Suppressor macrophage treated with lipopolysaccharide for 4 hours (primary cell): ENCODE measurements at regions not wholly inside any gene's neighbourhood (a gene's known extent, or its start where the extent isn't known, plus 50 kb on each side); places are given as distances from the start of the nearest gene placed in this dataset.

Source experiments
- DNase-seq: peaks from one replicate; pipeline ENCODE4 v3.0.0-alpha.2; 2020

DNA sequence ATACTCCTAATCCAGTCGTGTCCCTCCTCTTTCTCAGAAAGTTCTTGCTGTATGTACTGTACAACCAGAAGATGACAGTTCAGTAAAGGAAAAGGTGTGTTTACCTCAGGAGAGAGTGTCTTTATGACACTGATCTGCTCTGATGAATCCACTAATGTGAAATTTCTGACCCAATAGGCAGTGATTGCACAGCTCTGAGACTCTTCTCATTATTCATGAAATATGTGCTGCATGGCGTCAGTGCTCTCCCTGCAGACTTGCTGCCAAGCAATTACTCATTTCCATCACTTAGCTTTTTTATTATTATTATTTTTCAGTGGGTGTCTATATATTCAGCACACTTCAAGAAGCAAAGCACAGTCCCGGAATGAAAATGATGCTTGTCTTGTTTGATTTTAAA, 389.0 kb downstream of the RASEF start:
- DNase-seq, result no peak

DNA sequence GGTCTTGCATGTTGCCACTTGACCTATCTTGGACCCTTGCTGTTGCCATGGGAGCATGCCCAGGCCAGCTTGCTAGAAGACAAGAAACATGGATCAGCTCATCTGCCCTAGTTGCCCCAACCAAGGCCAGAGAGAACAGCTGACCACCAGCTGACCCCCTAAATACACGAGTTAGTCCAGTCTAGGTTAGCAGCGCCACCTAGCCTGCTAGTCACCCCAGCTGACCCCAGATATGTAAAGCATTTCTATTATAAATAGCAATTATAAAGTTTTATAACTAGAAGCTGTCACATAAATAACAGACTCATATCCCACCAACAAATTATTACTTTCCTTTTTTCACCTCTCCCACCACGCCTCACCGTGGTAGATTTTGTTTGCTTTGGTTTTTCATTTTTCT, 387.8 kb downstream of the RASEF start:
- DNase-seq, result no peak

DNA sequence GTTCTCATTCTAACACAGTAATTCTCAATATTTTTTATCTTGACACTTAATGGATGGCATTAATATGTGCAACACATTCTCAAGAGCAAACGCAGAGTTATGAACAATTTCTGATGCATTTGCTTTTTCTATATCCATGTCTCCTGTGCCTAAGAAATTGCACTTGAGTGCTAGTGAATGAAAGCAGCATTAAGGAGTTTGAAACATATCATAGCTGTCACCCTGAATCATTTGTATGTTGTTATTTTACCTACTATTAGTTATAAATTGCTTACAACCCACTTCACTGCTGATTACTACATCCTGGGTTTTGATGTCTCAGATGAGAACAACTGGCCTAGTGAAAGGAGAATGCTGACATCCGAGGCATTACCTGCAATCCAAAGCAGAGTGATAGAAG, 387.3 kb downstream of the RASEF start:
- no peak for DNase-seq

DNA sequence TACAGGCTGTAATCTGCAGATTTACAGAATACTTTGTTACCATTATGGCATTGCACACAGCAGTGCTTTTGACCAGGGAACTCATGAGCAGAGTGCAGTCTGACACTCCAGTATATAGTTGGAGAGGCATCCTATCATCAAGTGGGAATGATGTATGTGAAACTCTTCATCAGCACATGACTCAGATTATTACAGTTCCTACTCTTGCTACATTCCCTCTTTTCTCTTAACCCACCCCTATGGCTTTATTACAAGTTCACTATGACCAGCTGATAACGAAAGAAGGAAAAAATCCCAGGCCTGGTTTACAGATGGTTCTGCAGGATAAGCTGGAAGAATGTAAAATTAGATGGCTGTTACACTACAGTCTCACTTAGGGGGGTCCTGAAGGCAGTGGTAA, 385.9 kb downstream of the RASEF start:
- DNase-seq, result no peak

DNA sequence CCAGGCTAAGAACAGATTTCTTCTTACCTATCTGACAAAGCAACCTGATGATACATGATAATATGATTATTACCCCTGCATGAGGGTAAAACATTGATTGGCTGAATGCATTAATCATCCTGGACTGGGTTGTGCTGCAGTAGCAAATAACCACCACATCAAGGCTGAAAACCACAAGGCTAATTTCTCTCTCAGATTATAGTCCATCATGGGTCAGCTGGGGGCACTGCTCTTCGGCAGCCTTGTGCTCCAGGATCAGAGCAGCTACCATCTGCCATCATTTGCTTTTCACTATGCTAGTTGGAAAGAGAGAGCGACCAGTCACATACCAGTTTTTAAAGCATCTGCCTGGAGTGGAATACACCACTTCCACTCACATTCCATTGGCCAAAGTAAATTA, 383.5 kb downstream of the RASEF start:
- no peak for DNase-seq

DNA sequence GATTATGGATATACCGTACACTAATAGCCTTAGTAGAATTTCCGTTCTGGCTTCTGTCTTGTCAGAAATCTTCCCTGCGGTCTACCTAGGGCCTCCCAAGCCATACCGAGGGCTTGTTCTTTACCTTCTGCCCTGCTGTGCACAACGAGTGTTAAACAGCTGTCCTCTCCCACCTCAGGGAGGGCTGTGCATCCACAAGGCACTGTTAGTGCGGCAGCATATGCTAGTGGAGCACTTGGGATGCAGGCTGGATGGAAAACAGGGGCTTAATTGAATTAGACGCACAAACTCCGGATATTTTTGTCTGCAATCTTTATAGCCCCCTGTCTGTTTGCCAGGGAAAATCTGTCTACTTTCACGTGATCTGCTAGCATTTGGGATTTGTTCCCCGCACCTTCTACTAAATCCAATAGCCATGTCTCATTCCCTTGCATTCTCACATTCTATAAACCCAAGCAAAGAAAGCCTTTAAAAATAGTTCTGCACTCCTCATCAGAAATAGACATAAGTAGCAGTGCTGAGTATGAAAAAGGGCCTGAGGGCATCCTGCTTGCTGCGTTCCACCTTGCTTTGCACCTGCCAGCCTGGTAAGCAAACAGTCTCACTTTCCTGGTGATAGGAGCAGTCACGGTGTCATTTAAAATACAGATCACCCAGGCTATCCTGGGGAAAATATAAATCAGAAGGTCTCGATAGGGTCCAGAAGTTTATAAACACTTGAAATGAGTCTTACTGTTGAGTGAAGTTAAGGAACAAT, 382.6 kb downstream of the RASEF start:
- DNase-seq, result no peak

DNA sequence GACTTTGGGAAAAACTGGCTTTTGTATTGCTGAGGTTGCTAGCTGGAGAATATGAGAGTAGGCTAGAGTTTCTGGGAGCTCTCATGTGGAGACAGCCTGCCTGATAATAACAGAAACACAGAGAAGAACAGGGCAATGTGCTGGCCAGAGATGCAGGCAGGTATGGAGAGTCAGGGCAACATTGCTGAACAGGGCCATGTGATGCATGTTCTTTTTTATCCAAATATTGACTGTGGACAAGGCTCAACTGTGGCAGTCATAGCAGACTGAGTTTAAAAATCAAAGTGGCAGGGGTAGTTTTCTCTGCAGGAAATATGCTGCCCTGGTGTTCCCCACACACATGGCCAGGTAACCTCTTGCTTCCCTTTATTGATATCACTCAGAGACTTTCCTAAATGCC, 381.1 kb downstream of the RASEF start:
- no peak for DNase-seq

DNA sequence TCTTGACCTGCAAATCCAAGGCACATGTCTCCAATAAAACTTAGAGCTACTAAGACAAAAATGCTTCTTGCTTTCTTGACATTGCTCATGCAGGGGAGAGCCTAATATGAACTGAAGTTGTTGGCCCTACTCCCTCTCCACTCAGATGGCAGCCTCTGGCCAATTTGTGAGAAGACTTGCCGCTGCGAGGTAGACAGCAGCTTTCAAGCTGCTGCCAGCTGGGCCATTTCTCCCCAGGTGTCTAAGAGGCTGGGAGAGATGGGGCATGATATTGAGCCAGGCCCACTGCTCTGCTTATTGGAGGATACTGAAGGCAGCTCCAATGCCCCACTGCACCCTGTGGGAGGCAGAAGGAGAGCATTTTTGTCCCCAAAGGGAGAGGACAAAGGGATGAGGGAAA, 380.5 kb downstream of the RASEF start:
- no peak for DNase-seq

DNA sequence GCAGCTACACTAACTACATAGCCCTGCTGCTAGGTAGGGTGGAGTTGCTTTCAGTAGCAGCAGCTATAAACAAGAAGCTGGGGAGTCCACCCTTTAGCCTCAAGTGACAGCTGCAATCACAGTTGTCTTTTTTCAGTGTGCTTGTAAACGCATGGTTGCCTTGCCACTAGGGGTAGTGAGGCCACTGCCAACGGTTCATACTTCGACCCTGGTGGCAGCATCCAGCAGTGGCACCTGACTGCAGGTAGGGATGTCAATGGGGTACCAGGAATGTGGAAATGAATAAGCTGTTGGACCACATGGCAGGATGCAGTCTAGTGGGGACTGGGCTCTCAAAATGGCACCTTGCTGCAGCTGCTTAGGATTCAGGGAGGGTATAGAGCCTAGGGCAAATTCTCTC, 367.2 kb downstream of the RASEF start:
- no peak for DNase-seq

DNA sequence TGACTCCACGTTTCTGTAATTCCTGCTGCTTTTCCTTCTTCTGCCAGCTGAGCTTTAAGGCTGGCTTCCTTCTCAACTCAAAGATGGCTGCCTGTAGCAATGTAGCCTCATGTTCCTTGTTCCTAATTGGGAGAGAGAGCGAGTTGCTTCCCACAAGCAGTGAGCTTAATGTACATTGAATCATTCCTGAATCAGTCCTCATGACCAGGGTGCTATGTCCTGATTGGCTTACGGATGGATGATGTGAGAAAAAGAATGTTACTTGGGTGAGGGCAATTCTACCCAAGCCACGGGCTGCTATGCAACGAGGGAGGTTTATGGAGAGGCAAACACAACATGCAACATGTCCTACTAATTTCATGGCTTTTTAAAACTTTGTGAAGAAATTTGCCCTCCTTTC, 356.2 kb downstream of the RASEF start:
- DNase-seq, result no peak

DNA sequence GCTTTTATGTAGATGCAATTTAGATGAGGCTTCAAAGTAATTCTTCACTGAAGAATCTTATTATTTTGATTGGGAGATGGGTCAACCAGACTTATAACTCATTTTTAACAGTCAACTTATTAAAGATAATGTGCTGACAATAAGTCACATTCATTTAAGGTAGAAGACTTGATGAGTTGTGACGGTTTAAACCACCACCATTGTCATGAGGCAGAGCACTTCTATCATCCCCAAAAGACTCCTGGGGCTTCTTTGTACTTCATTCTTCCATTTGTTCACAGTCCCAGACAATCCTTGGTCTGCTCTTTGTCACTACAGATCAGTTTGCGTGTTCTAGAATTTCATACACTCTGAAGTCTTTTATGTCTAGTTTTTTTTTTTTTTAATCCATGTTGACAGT, 346.1 kb downstream of the RASEF start:
- no peak for DNase-seq

DNA sequence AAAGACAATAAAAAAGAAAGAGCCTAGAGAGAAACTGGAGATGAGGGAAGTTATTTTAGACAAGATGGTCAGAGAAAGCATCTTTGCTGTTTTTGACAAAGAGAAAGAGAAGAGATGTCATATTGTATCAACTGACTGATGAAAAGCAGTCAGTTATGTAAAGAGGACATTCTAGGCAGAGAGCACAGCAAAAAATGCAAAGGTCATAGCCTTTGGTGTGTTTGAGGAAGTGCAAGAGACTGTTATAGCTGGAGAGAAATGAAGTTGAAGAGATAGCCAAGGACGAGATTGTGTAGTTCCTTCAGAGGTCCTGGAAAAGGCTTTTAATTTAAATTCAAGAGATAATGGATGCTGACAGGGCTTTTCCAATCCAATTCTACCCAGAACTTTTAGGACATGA, 342.4 kb downstream of the RASEF start:
- no peak for DNase-seq

DNA sequence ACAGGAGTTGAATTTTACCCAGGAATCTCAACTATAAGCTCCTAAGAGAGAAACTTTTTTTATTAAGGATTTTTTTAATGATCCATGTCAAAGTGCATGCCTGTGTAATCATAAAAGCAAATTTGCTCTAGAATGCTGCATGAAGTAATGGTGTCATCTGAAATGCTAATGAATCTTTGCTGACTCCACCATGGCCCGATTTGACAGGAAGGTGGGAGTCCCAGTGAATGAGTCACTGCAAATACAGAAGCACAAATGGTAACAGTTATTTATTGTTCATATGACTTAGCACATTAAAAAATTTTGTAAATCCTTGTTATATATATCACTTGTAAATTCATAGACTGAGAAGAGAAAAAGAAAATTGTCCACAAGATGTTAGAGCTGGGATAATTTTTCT, 341.3 kb downstream of the RASEF start:
- peak; percentile 37 for DNase-seq

DNA sequence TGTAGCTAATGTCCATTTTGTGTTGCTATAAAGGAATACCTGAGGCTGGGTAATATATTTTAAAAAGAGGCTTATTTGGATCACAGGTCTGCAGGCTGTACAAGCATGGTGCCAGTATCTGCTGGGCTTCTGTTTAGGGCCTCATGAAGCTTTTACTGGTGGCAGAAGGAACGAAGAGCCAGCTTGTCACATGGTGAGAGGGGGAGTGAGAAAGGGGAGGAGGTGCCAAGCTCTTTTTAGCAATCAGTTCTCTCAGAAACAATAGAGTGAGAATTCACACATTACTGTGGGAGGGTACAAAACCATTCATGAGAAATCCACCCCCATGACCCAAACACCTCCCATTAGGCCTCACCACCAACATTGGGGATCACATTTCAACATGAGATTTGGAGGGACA, 340.9 kb downstream of the RASEF start:
- no peak for DNase-seq

DNA sequence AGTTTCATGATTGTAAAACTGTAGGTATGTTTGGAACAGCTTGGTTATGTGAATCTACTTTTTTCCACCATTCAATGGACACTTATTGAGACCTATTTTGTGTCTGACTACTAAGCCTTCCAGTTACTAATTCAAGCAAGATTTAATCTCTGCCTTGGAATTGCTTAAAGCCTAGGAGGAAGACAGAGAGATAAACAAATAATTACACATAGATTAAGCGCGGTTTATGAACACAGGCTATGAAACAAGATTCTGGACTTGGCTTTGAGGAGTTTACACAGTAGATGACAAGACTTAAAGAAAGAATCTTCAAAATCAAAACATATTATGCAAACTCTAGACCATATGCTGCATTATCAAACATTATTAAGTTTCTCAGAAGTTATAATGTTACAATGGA, 340.4 kb downstream of the RASEF start:
- no peak for DNase-seq

DNA sequence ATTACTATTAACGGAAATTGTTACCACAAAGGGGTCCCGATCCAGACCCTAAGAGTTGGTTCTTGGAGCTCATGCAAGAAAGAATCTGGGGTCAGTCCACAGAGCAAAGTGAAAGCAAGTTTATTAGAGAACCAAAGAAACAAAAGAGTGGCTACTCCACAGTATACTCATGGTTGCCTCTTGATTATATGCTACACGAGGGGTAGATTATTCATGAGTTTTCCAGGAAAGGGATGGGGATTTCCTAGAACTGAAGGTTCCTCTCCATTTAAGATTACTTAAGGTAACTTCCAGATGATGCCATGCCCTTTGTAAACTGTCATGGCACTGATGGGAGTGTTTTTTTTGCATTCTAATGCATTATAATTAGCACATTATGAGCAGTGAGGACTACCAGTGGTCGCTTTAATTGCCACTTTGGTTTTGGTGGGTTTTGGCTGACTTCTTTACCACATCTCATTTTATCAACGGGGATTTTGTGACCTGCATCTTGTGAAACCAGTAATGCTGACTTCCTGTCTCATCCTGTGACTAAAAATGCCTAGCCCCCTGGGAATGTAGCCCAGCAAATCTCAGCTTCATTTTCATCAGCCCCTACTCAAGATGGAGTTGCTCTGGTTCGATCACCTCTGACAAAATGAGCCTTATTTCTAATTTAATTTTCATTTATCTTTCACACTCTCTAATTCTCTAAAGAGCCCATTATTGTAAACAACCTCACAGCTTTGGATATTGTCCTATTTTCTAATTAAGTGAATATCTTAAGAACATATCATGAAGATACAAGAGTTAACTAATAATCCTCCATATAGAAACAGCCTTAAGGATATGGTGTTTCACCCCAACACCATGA, 336.3 kb downstream of the RASEF start:
- peak; percentile 4 for DNase-seq

DNA sequence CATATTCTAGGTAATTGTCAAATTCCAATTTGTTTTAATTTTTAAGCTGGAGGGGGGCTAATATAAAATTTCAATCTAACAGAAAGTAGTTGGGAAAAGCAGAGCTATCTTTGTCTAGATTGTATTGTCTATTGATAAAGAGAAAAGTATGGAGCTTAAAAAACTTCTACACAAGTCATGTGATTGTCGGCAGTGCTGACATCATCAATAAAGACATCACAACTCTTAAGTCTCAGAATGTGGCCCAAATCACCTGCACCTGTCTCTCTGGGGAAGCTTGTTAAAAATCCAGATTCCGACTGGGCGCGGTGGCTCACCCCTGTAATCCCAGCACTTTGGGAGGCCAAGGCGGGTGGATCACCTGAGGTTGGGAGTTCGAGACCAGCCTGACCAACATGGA, 333.8 kb downstream of the RASEF start:
- DNase-seq, result no peak

DNA sequence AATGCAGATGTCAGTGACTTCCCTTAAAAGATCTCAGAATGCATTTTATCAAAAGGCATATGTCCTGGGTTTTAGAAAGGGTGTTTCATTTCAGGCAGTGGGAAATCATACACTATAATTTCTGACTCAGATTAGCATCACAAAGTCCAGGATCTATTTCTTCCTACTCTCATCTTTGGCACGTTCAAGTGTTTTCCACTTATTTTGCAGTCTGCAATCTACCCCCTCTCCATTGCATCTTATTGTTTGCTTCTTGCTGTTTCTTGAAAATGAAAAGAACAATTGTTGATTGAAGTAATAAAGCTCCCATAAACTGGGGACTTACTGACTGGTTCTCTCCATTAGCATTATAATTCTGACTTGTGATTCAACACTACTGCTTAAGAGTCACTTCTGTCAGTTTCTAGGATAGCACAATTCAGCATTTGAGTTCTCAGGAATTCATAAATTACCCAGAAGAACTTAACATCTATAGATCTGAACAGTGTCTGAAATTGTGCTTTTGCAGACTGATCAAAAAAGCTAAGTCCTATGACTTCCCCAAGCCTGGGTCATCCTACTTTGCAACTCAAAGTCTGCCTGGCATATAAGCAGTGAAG, 332.9 kb downstream of the RASEF start:
- DNase-seq, result no peak

DNA sequence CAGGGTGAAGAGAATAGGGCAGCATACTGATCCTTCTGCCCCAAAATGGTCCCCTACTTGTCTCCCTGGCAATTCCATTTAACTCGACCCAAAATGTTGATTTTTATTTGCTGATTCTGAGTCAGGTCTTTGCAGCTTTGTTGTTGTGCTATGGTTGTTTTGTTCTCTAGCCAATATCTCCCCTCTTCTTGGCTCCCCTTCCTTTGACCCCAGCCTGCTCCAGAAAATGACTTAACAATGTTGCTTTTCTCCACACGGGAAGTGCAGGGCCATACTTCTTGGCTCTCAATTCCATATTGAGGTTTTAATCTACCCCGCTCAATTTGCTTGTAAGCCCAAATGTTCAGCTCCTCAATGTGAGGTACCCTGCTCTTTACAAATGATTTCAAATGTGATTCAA, 330.0 kb downstream of the RASEF start:
- no peak for DNase-seq

DNA sequence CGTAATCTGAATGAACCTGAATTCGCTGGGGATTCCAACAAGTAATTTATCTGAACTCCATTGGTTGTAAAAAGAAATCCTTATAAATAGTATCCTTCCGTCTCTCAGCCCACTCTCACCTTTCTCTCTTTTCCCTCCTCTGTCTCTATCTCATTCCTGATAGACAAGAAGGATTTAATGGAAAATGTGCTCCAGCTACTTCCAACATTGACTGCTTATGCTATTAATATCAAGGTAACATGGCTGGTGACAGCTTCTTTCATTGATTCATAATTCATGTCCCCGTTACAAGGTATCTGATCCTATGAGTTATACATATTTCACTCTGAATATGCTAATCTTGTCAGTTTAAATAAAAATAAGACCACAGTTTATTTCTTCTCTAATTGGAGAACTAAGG, 326.8 kb downstream of the RASEF start:
- no peak for DNase-seq

DNA sequence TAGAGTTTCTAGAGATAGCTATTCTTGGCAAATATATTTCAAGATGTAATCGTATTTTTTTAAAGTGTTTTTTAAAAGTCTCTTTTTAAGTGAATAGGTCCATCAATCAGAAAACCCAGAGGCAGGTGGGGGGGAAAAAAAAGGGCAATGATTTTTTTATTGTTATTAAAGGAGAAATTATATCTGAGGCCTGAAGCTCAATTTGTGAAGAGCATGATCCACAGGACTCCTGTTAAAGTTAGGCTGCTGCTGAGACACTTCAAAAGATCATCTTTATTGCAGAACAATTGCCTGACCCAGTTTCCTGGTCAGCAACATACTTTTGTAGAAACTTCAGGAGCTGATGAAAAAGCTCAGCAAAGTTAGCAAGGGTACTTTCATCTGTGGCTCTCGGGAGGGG, 326.2 kb downstream of the RASEF start:
- no peak for DNase-seq

DNA sequence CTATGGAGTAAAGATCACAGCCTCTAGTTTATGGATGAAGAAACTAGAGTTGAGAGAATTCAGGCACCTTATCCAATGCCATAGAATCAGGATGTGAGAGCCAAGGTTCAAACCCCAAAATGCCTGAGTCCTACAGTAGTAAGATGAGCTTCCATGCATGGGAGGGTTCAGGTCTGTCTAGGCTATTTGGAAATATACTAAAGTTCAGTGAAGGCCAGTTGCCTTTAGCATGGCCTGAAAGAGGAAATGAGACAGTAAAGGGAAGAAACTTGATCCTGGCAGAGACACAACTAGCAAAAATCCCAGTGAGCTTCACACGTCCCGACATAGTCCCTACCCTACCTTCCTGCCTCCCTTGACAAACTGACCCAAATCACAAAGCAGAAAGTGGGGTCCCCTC, 317.0 kb downstream of the RASEF start:
- no peak for DNase-seq

DNA sequence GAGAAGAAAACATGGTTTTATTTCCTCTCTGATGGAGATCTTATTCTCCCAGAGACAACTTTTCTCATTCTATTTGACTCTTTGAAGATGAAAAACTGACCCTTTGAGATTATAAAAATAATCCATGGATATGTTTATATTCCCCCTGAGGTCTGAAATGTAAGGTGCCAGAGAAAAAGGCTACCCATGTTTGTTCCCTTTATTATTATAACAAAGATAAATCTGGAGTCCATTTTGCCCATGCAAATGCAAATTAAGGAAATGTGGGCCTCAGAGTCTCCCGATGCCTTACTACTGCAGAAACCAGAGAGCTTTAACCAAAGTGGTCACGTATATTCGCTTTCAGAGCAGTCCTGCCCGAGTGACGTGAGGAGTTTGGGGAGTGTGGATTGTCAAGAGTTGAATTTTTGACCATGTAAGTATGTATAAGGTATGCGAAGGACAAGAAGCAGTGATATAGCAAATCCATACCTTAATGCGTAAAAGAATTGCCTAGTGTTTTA, 312.5 kb downstream of the RASEF start:
- DNase-seq, result no peak

DNA sequence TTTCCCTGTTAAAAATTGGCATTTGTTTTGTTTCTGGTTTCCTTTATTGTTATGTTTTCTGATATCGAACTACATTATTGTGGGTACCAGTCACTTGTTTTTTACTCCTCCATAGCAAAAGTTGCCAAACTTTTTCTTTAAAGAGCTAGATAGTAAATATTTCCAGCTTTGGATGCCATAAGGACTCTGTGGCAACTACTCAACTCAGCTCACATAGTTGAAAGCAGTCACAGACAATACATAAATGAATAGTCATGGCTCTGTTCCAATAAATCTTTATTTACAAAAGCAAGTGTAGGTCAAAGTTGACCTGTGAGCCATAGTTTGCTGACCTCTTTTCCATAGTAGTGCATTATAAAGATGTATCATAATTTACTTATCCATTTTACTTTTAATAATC, 305.0 kb downstream of the RASEF start:
- no peak for DNase-seq
